ENCODE measurements at regions not wholly inside any gene's neighbourhood (a gene's known extent, or its start where the extent isn't known, plus 50 kb on each side); places are given as distances from the start of the nearest gene placed in this dataset.

- Histone ChIP-seq H3K27me3 (no peaks in the 10 kb centered on the region), H3K4me3 (no peak overlapping the region), H2AFZ (replicated peaks) (no peak overlapping the region), H3K4me1 (no peaks in the 10 kb centered on the region), H3K9ac (no peak overlapping the region), H3F3A (ENCODE audit: low read depth) (no peaks in the 10 kb centered on the region), H3K36me3 (no peaks in the 10 kb centered on the region), H3K27ac (no peak overlapping the region), H3K79me2 (ENCODE audit: low read depth) (no peaks in the 10 kb centered on the region), H3K9me3 (ENCODE audit: low read depth) (no peaks in the 10 kb centered on the region), H4K20me1 (ENCODE audit: low read depth) (no peaks in the 10 kb centered on the region), H3K4me2 (no peak overlapping the region)
- Mint-ChIP-seq H3K27me3 (ENCODE audit: insufficient read depth, low read depth) (peaks cover 5% of the 10 kb centered on the region), H3K4me3 (no peak overlapping the region), H3K36me3 (no peaks in the 10 kb centered on the region), H3K27ac (no peak overlapping the region), H3K4me1 (peaks cover 7% of the 10 kb centered on the region), H3K9me3 (no peaks in the 10 kb centered on the region)
- TF ChIP-seq CTCF (IDR thresholded peaks at IDR 0.05), result no peak
- no peak for TF ChIP-seq EZH2 (IDR thresholded peaks at IDR 0.05)
- no peak for TF ChIP-seq EZH2phosphoT487 (IDR thresholded peaks at IDR 0.05)
- no peak for DNase-seq (ENCODE audit: low spot score)
These were observed 62.1 kb upstream of the GPC1 start for GRCh38 chr2:240373289-240373885.

DNA sequence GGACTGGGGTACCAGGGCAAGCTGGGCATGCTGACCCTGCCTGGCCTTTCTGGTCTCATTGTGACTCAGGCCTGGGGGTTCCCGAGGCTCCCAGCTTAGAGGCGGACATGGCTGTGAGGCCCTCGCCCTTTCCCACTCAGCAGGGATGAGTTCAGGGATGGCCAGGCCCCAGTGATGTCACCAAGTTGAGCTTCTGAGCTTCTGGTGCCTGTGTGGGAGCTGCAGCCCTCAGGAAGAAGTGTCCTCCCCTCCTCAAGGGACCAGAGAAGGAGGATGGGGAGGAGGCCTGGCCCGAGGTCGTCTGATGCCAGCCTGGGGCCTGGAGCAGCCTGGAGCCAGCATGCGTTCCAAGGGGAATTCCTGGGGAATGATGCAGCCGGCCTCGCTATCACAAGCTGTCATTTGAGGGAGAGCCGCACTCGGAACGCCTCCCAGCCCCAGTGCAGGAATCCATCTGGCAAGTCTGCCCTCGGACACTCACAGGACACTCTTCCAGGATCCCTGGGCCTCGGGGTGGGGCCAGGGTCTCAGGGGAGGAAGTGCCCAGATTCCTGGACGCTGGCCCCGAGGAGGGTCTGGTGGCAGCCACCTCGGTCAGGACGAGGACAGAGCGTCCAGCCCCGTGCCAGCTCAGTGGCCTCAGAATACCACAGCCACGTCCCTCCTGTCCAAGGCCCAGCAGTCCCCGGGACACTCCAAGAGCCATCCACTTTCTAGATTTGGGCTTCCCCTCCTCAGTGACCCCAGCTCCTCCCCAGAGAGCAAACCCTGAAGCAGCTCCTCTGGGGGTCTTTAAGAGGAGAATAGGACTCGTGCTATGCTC is 61.2 kb upstream of the GPC1 start:
- Mint-ChIP-seq H3K4me1 (peaks cover 3% of the 10 kb centered on the region), H3K27me3 (ENCODE audit: insufficient read depth, low read depth) (peaks cover 2% of the 10 kb centered on the region), H3K4me3 (no peak overlapping the region), H3K36me3 (no peaks in the 10 kb centered on the region), H3K9me3 (no peaks in the 10 kb centered on the region), H3K27ac (no peak overlapping the region)
- no peak overlapping the region for H3K4me3 ChIP-seq
- H2AFZ ChIP-seq (replicated peaks), result no peak overlapping the region
- H3K4me2 ChIP-seq, result no peak overlapping the region
- no peak for TF ChIP-seq EZH2 (IDR thresholded peaks at IDR 0.05)
- no peak for TF ChIP-seq EZH2phosphoT487 (IDR thresholded peaks at IDR 0.05)
- no peak for TF ChIP-seq CTCF (IDR thresholded peaks at IDR 0.05)
- no peak overlapping the region for H3K9ac ChIP-seq
- H3K4me1 ChIP-seq, result no peaks in the 10 kb centered on the region
- H3K27me3 ChIP-seq, result no peaks in the 10 kb centered on the region
- no peaks in the 10 kb centered on the region for H3F3A ChIP-seq (ENCODE audit: low read depth)
- H3K9me3 ChIP-seq (ENCODE audit: low read depth), result no peaks in the 10 kb centered on the region
- DNase-seq (ENCODE audit: low spot score), result no peak
- H3K79me2 ChIP-seq (ENCODE audit: low read depth), result no peaks in the 10 kb centered on the region
- H4K20me1 ChIP-seq (ENCODE audit: low read depth), result no peaks in the 10 kb centered on the region
- no peaks in the 10 kb centered on the region for H3K36me3 ChIP-seq
- H3K27ac ChIP-seq, result no peak overlapping the region

- no peak for DNase-seq (ENCODE audit: low spot score)
- Mint-ChIP-seq H3K27me3 (ENCODE audit: insufficient read depth, low read depth) (peaks cover 2% of the 10 kb centered on the region), H3K27ac (no peak overlapping the region), H3K9me3 (no peaks in the 10 kb centered on the region), H3K36me3 (no peaks in the 10 kb centered on the region), H3K4me3 (peak overlapping the region; percentile 35), H3K4me1 (peaks cover 3% of the 10 kb centered on the region)
- H3K79me2 ChIP-seq (ENCODE audit: low read depth), result no peaks in the 10 kb centered on the region
- no peaks in the 10 kb centered on the region for H3K9me3 ChIP-seq (ENCODE audit: low read depth)
- H3K27me3 ChIP-seq, result no peaks in the 10 kb centered on the region
- no peaks in the 10 kb centered on the region for H3F3A ChIP-seq (ENCODE audit: low read depth)
- no peak overlapping the region for H3K4me2 ChIP-seq
- no peak overlapping the region for H3K9ac ChIP-seq
- H3K4me1 ChIP-seq, result no peaks in the 10 kb centered on the region
- H3K27ac ChIP-seq, result no peak overlapping the region
- H4K20me1 ChIP-seq (ENCODE audit: low read depth), result no peaks in the 10 kb centered on the region
- no peaks in the 10 kb centered on the region for H3K36me3 ChIP-seq
- H2AFZ ChIP-seq (replicated peaks), result no peak overlapping the region
- H3K4me3 ChIP-seq, result no peak overlapping the region
- no peak for TF ChIP-seq EZH2phosphoT487 (IDR thresholded peaks at IDR 0.05)
- no peak for TF ChIP-seq CTCF (IDR thresholded peaks at IDR 0.05)
- no peak for TF ChIP-seq EZH2 (IDR thresholded peaks at IDR 0.05)
These were observed 60.3 kb upstream of the GPC1 start for GRCh38 chr2:240375024-240375645.
